Thoracic aorta (tissue), 2 donors: ENCODE measurements at regions not wholly inside any gene's neighbourhood (a gene's known extent, or its start where the extent isn't known, plus 50 kb on each side); places are given as distances from the start of the nearest gene placed in this dataset.
A peak's percentile ranks its signal among the peaks of the same experiment; 100 is the strongest.

Experiments
- ATAC-seq: fragments of 150-250 bp; one replicate; pipeline ENCODE4 v1.8.0; 2017; ENCODE audit warnings: low read depth; ENCODE audit not compliant: insufficient number of reproducible peaks, low FRiP score
- DNase-seq: peaks from one replicate; pipeline ENCODE4 v3.0.0-alpha.2; 2020; ENCODE audit warnings: low spot score
- H3K27ac ChIP-seq, 2 donors: fragments of 200-600 bp; sonication (generic); 1 replicate in 1 of 2; 2 replicates in 1 of 2; pipeline ENCODE4 v1.5.1; 2016; ENCODE audit warnings: mild to moderate bottlenecking in 2 of 2, moderate library complexity in 2 of 2
- H3K27me3 ChIP-seq: fragments of 200-600 bp; sonication (generic); replicated peaks from 2 replicates; pipeline ENCODE4 v1.6.0; 2016; ENCODE audit warnings: mild to moderate bottlenecking; ENCODE audit not compliant: insufficient read depth
- H3K36me3 ChIP-seq: fragments of 200-600 bp; sonication (generic); one replicate; pipeline ENCODE4 v1.5.1; 2016
- H3K4me1 ChIP-seq, 2 donors: fragments of 200-600 bp; sonication (generic); 1 replicate in 1 of 2; 2 replicates in 1 of 2; pipeline versions ENCODE4 v1.5.1 to v1.6.0; 2016; ENCODE audit warnings: low read depth in 2 of 2, mild to moderate bottlenecking in 1 of 2; ENCODE audit not compliant: control insufficient read depth in 1 of 2
- H3K4me3 ChIP-seq: fragments of 200-600 bp; sonication (generic); 2 replicates; pipeline ENCODE4 v1.5.1; 2016; ENCODE audit warnings: mild to moderate bottlenecking
- H3K9me3 ChIP-seq: fragments of 200-600 bp; sonication (generic); 2 replicates; pipeline ENCODE4 v1.5.1; 2016
- CTCF ChIP-seq: fragments of 200-600 bp; sonication (generic); IDR thresholded peaks from one replicate; pipeline ENCODE4 v1.5.1; 2019; ENCODE audit warnings: antibody characterized with exemption

DNA sequence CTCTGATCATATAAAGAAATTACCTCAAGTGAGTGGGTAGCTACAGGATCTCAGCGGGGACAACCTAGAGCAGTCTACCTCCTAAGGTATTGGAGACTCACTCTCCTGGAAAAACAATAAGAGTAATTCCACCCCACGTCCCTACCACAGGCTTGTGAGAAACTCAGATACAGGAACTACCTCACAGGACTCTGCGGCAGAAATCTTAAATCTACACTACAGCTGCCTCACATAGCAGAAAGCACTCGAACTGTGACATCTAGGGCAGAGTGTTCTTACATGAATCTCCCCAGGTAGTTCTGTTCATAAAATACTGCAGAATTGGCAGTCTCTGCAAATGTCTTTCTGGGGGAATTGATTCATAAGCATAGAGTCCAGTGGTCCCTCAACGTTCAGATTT, 382.9 kb upstream of the IL12A start:
- Histone ChIP-seq H3K36me3 (no peaks in the 10 kb centered on the region), H3K27ac (no peak overlapping the region), H3K4me1 (no peaks in the 10 kb centered on the region), H3K9me3 (peaks cover 3% of the 10 kb centered on the region), H3K27me3 (no peaks in the 10 kb centered on the region), H3K4me3 (no peak overlapping the region)
- DNase-seq (no peak), ATAC-seq (no peak)
- TF ChIP-seq CTCF = no peak

DNA sequence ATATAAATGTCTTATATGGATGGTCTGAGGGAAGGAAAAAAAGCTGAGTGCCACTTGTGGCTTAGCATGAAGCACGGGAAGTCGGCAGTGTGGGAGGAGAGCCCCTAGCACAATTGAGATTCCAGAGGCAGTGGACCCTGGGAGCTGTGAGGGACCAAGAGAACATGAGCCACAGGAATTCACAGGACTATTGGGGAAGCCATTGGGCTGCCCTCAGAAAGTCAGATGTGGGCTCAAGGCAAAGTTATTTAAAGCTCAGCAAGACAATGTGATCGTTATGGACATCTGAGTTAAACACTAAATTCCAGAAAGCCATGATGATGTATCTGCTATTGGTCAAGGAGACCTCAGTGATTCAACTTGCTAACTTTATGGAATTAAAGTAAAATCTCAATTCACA, 380.8 kb upstream of the IL12A start:
- DNase-seq = no peak
- H3K27me3 ChIP-seq = no peaks in the 10 kb centered on the region

DNA sequence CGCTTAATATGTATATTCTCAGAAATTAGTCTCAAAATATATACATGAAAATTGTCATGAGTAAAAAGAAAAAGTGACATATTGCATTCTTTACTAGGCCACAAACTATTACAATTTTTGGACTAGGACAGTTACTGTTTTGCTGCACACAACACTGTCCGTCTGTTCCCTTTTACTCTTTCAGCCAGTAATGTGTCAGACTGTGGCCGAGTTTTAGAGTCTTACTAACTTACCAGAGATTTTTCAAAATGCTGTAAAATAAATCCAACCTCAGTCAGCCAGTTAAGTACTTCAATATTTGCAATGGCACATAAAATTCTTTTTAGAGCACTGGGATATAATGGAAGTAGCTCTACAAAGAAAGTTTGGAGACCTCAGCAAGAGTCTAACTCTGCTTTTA, 380.3 kb upstream of the IL12A start:
- Histone ChIP-seq H3K9me3 (no peaks in the 10 kb centered on the region), H3K27ac (no peak overlapping the region), H3K4me3 (no peak overlapping the region), H3K36me3 (no peaks in the 10 kb centered on the region), H3K27me3 (no peaks in the 10 kb centered on the region), H3K4me1 (no peaks in the 10 kb centered on the region)
- DNase-seq (no peak), ATAC-seq (no peak)
- TF ChIP-seq CTCF = no peak

More for the DNA sequence above, 380.8 kb upstream of the IL12A start:
- TF ChIP-seq CTCF = no peak
- no peak for ATAC-seq
- no peak overlapping the region for H3K27ac ChIP-seq
- H3K9me3 ChIP-seq = no peaks in the 10 kb centered on the region
- H3K4me3 ChIP-seq = no peak overlapping the region
- H3K4me1 ChIP-seq = no peaks in the 10 kb centered on the region
- H3K36me3 ChIP-seq = no peaks in the 10 kb centered on the region

DNA sequence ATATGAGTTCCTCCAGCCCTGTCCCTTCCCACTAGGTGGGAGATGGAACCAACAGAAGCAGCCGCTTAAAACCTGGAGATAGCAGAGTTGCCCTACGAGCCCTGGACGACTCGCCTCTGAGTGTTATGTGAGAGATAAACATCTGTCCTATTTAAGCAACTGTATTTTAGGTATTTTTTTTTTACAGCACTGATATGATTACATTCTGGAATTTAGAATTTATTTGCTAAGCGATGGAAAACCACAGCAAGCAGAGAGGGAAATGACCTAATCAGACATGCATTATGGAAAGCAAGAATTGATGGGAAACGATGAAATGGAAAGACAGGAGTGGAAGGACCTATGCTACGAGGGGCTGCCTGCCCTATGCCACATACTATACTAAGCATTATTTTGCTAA, 379.0 kb upstream of the IL12A start:
- Histone ChIP-seq H3K4me3 (no peak overlapping the region), H3K9me3 (no peaks in the 10 kb centered on the region), H3K4me1 (no peaks in the 10 kb centered on the region), H3K27ac (no peak overlapping the region), H3K36me3 (no peaks in the 10 kb centered on the region), H3K27me3 (no peaks in the 10 kb centered on the region)
- no peak for ATAC-seq
- no peak for TF ChIP-seq CTCF
- no peak for DNase-seq

DNA sequence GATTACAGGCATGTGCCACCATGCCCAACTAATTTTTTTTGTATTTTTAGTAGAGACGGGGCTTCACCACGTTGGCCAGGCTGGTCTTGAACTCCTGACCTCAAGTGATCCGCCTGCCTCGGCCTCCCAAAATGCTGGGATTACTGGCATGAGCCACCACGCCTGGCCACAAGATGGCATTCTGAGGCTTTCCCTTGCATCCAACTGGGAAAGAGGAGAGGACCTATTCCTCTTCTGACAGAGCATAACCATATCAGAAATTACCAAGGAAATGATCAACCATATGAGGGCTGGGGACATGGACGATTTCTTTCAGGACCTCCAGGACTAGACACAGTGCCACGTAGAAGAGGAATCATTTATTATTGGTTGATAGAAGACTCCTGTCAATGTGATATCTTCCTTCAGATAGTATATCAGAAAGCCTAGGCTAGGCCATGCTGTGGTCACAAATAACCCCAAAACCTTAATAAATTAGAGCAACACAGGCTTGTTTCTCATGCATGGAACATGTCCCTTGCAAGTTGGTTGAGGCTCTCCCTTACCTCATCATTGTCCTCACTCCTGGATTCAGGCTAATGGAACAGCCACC, 372.3 kb upstream of the IL12A start:
- no peak overlapping the region for H3K27ac ChIP-seq
- no peaks in the 10 kb centered on the region for H3K9me3 ChIP-seq
- peak; percentile 55 for TF ChIP-seq CTCF
- no peak for DNase-seq
- H3K27me3 ChIP-seq = no peaks in the 10 kb centered on the region
- H3K36me3 ChIP-seq = no peaks in the 10 kb centered on the region
- peaks cover 0 to 6% of the 10 kb centered on the region in 2 donors for H3K4me1 ChIP-seq
- no peak for ATAC-seq
- no peak overlapping the region for H3K4me3 ChIP-seq
